ENCODE measurements at regions not wholly inside any gene's neighbourhood (a gene's known extent, or its start where the extent isn't known, plus 50 kb on each side); places are given as distances from the start of the nearest gene placed in this dataset.

DNA sequence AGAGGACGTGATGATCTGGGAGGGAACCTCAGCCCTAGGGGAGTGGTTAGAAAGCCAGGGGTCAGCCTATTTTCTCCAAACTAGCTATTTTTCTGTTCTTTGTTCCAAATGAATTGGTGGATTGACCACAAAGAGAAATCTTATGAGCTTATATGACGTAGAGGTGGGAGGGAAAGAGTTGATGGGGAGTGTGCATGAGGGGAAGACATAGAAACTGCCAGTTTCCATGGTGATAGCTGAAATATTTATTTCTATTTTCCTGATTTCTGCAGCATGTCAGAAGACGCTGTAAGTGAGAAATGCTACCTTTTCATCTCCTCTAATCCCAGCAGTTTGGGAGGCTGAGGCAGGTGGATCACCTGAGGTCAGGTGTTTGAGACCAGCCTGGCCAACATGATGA, 51.4 kb upstream of the CISTR start:
- DNase-seq = no peak

- DNase-seq = no peak
These were observed 51.9 kb upstream of the CISTR start for GRCh38 chr12:53803703-53804102.

- no peak for DNase-seq
These were observed 52.6 kb upstream of the CISTR start for GRCh38 chr12:53804429-53804828.

DNA sequence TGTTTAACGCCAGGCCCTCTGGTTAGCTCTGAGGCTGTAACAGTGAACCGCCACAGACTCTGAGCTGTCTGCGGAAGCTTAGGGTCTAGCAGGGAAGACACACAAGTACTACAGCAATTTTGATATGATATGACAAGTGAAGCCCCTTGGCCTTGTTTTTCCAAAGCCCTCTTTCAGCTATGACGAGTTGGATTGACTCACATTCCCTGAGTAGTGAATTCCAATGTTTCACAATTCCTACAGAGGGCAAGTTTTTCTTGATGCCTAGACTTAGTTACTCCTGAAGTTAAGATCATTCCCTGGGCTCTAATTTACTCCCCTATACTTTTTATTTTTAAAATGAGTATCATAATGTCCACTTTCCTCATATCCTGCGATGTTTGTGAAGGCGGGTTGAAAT, 53.3 kb upstream of the CISTR start:
- DNase-seq = no peak

GRCh38 chr12:53805791-53806190, 54.0 kb upstream of the CISTR start:
- no peak for DNase-seq

DNA sequence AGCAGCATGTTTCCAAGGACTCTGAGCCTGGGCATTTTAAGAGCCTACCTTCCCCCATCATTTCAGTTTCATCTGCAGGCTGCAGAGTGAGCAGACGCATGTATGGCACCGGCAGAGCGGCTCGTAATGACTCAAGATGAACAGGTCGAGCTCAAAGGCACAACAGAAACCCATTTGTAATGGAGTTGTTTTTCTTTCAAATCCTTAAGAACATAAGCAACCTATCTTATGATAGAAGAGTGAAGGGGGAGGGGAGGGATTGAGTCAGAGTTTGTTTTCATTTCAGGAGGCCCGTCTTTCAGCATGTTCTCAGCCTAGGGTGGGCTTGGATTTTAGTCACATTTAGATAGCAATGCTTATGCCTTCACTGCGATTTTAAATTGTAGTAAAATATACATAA, 54.9 kb upstream of the CISTR start:
- no peak for DNase-seq

- no peak for DNase-seq
These were observed 55.6 kb upstream of the CISTR start for GRCh38 chr12:53807322-53807860.

- DNase-seq = no peak
These were observed 56.4 kb upstream of the CISTR start for GRCh38 chr12:53808023-53808705.

- DNase-seq = no peak
These were observed 57.2 kb upstream of the CISTR start for GRCh38 chr12:53809005-53809404.

GRCh38 chr12:53810950-53811349, 59.2 kb upstream of the CISTR start:
- DNase-seq = no peak

DNA sequence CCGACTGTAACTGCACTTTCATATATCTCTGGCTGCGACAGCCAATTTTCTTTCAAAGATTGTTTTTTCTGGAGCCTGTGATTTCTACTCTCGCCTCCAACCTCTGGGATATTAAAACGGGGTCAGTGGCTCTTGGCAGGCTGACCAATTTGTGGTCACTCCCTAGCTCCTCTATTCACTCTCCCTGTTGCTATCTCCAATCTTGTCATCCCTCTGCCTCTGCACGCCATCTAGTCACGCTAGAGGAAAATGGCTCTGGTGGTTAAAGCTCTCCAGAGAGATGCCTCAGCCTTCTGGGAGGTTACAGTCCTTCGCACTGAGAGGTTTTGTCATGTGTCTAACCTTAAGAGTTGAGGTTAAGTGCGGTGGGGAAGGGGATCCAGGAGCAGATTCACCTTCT, 59.8 kb upstream of the CISTR start:
- no peak for DNase-seq

GRCh38 chr12:53816360-53817020, 64.7 kb upstream of the CISTR start:
- DNase-seq = no peak

- DNase-seq = no peak
These were observed 65.2 kb upstream of the CISTR start for GRCh38 chr12:53817021-53817389.

DNA sequence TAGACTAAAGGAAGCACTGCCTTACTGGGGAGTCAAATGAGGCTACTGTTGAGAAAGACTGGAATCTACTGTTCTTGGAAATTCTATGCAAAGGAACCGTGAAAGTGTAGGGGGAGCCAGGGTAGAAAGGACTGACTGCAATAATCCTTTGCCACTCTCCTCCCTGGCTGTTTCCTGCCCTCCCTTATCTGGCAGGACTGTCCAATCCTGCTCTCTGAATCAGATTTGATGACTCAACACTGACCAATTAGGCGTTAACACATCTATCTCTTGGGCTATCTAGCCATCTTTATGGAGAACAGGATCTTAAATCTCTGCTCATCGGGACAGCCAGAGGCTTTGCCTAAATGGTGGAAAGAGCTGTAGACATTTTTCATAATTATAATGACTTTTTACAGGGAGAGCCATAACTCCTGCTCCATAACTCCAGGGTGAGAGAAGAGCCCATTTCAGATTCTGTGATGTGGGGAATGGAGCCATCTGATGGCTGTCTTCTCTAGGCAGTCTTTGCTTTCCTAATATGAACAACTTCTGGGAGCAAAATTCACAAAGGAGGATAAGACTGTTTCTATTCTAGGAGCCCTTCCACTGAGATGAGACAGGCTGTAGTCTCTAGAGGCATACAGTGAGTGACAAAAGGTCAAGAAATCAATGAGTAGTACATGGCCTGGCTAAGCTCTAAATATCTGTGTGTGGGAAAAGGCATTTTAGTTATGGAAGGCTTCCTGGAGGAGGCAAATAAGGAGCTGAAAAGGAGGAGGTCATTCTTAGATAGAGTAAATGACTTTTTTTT, 68.9 kb upstream of the CISTR start:
- DNase-seq = no peak

GRCh38 chr12:53824001-53824712, 72.4 kb upstream of the CISTR start:
- DNase-seq = no peak

DNA sequence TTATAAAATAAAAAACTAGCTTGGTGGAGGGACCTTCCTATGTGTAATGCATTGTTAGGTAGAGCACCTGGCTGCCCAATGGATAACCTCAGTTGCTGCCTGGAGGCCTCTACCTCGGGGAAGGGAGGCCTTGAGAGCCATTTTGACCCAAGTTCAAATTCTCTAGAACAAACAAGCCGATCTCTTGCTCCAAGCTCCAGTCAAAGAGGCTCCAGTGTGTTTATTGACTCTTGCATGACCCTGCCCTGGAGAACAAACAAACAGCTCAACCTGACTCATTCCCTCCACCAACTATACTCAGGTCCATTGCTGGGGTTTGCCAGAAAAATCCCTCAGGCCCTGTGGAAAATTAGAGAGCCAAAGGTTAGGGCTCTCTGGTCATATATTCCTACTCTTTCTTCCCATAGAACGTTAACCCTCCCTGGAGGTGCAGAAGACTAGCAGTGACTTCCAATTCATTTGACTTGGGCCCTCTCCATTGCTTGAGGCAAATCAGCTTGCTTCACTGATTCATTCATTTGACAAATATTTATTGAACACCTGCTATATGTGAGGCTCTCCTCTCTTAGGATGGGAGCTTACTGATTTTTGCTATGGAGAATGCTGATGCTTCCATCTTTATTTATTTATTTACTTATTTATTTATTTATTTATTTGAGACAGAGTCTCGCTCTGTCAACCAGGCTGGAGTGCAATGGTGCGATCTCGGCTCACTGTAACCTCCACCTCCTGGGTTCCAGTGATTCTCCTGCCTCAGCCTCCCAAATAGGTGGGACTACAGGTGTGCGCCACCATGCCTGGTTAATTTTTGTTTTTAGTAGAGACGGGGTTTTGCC, 73.7 kb upstream of the CISTR start:
- peak; percentile 29 for DNase-seq

GRCh38 chr12:53827306-53827705, 75.5 kb upstream of the CISTR start:
- no peak for DNase-seq

DNA sequence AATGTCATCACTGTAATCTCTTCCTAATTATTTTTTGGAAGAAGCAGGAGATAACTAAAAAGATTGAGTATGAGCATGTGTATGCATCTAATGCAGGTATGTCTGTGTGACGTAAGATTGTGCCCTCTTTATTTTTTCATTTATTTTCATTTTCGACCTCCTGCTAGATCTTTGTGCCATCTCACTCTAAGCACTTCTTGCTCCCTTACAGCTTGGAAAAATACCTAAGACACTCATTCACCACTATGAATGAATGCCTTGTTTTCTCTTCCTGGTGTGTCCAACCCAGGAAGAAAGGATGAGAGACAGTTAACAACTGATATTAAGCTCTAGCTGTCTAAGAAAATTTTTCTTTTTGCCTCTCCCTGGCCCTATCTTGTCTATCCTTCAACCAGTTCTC, 76.8 kb upstream of the CISTR start:
- no peak for DNase-seq

DNA sequence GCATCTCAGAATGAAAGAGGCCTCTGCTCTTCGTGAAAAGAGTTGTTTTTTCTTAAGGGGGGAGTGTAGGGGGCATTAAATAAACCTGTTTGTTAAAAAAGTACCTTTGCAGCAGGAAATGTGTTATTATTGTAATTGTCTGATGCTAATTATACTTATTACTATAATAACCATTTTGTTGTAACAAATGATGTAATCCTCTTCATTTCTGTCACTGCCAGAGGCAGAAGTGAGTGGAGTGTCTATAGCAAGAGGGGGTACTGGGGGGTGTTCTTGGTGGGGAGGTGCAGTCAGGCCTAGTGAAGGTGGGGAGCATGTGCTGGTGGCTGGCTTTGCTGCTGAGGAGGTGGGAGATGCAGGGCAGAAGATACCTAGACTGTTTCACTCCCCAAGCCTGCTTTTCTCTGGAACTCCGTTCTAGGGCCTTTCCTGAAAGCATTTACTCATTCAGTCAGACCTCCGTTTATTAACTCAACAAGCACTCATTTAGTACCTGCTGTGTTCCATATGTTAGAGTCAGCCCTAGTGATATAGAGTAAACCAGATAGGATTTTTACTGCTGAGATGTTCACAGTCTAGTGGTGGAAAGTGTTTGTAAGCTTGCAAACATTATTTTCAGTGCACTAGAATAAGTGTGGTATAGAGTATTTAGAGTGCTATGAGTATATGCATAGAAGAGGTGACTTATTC, 77.5 kb upstream of the CISTR start:
- DNase-seq = peak; percentile 76

- DNase-seq = no peak
These were observed 78.9 kb upstream of the CISTR start for GRCh38 chr12:53830631-53831030.

GRCh38 chr12:53836119-53836655, 84.4 kb upstream of the CISTR start:
- DNase-seq = no peak
